Vagina (tissue), 2 donors: ENCODE measurements at regions not wholly inside any gene's neighbourhood (a gene's known extent, or its start where the extent isn't known, plus 50 kb on each side); places are given as distances from the start of the nearest gene placed in this dataset.
"Not testable (repeated sequence)": the region's sequence is repeated elsewhere in the genome, so short reads cannot be mapped to it uniquely, and the experiment has no call there.

Experiments
- DNase-seq, 2 donors: peaks; one replicate each; pipeline ENCODE4 v3.0.0-alpha.2; 2017; ENCODE audit errors: extremely low spot score in 2 of 2
- H3K27ac ChIP-seq: fragments of 200-600 bp; sonication (generic); one replicate; pipeline ENCODE4 v1.5.1; 2019
- H3K27me3 ChIP-seq: fragments of 200-600 bp; sonication (generic); one replicate; pipeline ENCODE4 v1.5.1; 2019
- H3K36me3 ChIP-seq, 2 donors: fragments of 200-600 bp; sonication (generic); one replicate each; pipeline ENCODE4 v1.5.1; 2017 to 2019
- H3K4me1 ChIP-seq: fragments of 200-600 bp; sonication (generic); one replicate; pipeline ENCODE4 v1.5.1; 2019
- H3K4me3 ChIP-seq, 2 donors: fragments of 200-600 bp; sonication (generic); 1 replicate in 1 of 2; 2 replicates in 1 of 2; pipeline ENCODE4 v1.5.1; 2016 to 2019
- H3K9me3 ChIP-seq: fragments of 200-600 bp; sonication (generic); one replicate; pipeline ENCODE4 v1.5.1; 2019
- CTCF ChIP-seq, 3 experiments: fragments of 450-650 bp in 2 of 3; fragments of 200-600 bp in 1 of 3; sonication (generic) in 1 of 3; IDR thresholded peaks; one replicate each; pipeline ENCODE4 v1.5.1; 2017 to 2019; ENCODE audit warnings: antibody characterized with exemption in 3 of 3, mild to moderate bottlenecking in 2 of 3, moderate library complexity in 2 of 3
- POLR2A ChIP-seq, 2 donors: fragments of 450-650 bp; IDR thresholded peaks; one replicate each; pipeline ENCODE4 v1.6.1; 2017; ENCODE audit warnings: antibody characterized with exemption in 2 of 2, mild to moderate bottlenecking in 2 of 2, moderate library complexity in 2 of 2
- POLR2AphosphoS5 ChIP-seq, 2 donors: sonication (generic); formaldehyde crosslinking; IDR thresholded peaks; one replicate each; pipeline ENCODE4 v1.9.0; 2017; ENCODE audit warnings: antibody characterized with exemption in 2 of 2, mild to moderate bottlenecking in 2 of 2, low read depth in 1 of 2; ENCODE audit not compliant: insufficient read depth in 1 of 2
- intact Hi-C: fragments of 100-400 bp; cut with DNase I; formaldehyde crosslinking; loops from one replicate; pipeline ENCODE4 v1.15.1; 2023

GRCh38 chr10:63832686-63833085 is 311.5 kb downstream of the REEP3 start:
- Histone ChIP-seq H3K9me3 (no peaks in the 10 kb centered on the region), H3K4me3 (no peak overlapping the region), H3K27me3 (no peaks in the 10 kb centered on the region), H3K36me3 (no peaks in the 10 kb centered on the region), H3K4me1 (no peaks in the 10 kb centered on the region), H3K27ac (no peak overlapping the region)
- DNase-seq: no peak
- TF ChIP-seq POLR2A (IDR thresholded peaks at IDR 0.05): no peak
- no peak for TF ChIP-seq CTCF (IDR thresholded peaks at IDR 0.05)
- intact Hi-C loops: no loop called here

- Histone ChIP-seq H3K4me3 (no peak overlapping the region), H3K4me1 (no peaks in the 10 kb centered on the region), H3K27me3 (no peaks in the 10 kb centered on the region), H3K9me3 (no peaks in the 10 kb centered on the region), H3K36me3 (no peaks in the 10 kb centered on the region), H3K27ac (no peak overlapping the region)
- intact Hi-C loops: no loop called here
- TF ChIP-seq POLR2A (IDR thresholded peaks at IDR 0.05) (no peak), POLR2AphosphoS5 (IDR thresholded peaks at IDR 0.05; ENCODE audit: insufficient read depth in 1 of 2, low read depth in 1 of 2) (no peak), CTCF (IDR thresholded peaks at IDR 0.05) (no peak)
- DNase-seq: no peak
These were observed 312.3 kb downstream of the REEP3 start for GRCh38 chr10:63833411-63834060.

- Histone ChIP-seq H3K4me3 (no peak overlapping the region), H3K27me3 (no peaks in the 10 kb centered on the region), H3K36me3 (no peaks in the 10 kb centered on the region), H3K27ac (no peak overlapping the region), H3K4me1 (no peaks in the 10 kb centered on the region), H3K9me3 (no peaks in the 10 kb centered on the region)
- no peak for TF ChIP-seq CTCF (IDR thresholded peaks at IDR 0.05)
- TF ChIP-seq POLR2A (IDR thresholded peaks at IDR 0.05): no peak
- intact Hi-C loops: no loop called here
- DNase-seq: no peak
These were observed 315.7 kb downstream of the REEP3 start for GRCh38 chr10:63836666-63837442.

- Histone ChIP-seq H3K9me3 (no peaks in the 10 kb centered on the region), H3K27ac (no peak overlapping the region), H3K36me3 (no peaks in the 10 kb centered on the region), H3K4me3 (no peak overlapping the region), H3K4me1 (no peaks in the 10 kb centered on the region), H3K27me3 (no peaks in the 10 kb centered on the region)
- TF ChIP-seq CTCF (IDR thresholded peaks at IDR 0.05) (no peak), POLR2A (IDR thresholded peaks at IDR 0.05) (no peak)
- intact Hi-C loops: no loop called here
- no peak for DNase-seq
These were observed 320.6 kb downstream of the REEP3 start for GRCh38 chr10:63841761-63842160.

- Histone ChIP-seq H3K36me3 (no peaks in the 10 kb centered on the region), H3K9me3 (no peaks in the 10 kb centered on the region), H3K27ac (no peak overlapping the region), H3K4me1 (no peaks in the 10 kb centered on the region), H3K4me3 (no peak overlapping the region), H3K27me3 (no peaks in the 10 kb centered on the region)
- no peak for TF ChIP-seq POLR2A (IDR thresholded peaks at IDR 0.05)
- no peak for TF ChIP-seq CTCF (IDR thresholded peaks at IDR 0.05)
- TF ChIP-seq POLR2AphosphoS5 (IDR thresholded peaks at IDR 0.05; ENCODE audit: insufficient read depth in 1 of 2, low read depth in 1 of 2): no peak
- intact Hi-C loops: no loop called here
- DNase-seq: no peak
These were observed 321.9 kb downstream of the REEP3 start for GRCh38 chr10:63843107-63843506.

- DNase-seq, intact Hi-C loops, H3K36me3 ChIP-seq: not testable (repeated sequence)
These were observed 327.7 kb downstream of the REEP3 start for GRCh38 chr10:63848871-63849270.

More at GRCh38 chr10:63848871-63849270, 327.7 kb downstream of the REEP3 start:
- H3K4me3 ChIP-seq, H3K27me3 ChIP-seq, H3K4me1 ChIP-seq, H3K9me3 ChIP-seq, H3K27ac ChIP-seq: not testable (repeated sequence)
